Caco-2 (cell line): ENCODE measurements at regions not wholly inside any gene's neighbourhood (a gene's known extent, or its start where the extent isn't known, plus 50 kb on each side); places are given as distances from the start of the nearest gene placed in this dataset.

Source experiments
- BruUV-seq: library from RNA; stranded (reverse); fragments of 400-500 nt; replicated peaks from 2 replicates; lab custom pipeline; 2021; lab: Mats Ljungman, UMichigan
- CTCF ChIA-PET: fragments of 300-600 bp; sonication (Branson Sonifier 250); formaldehyde crosslinking; loops from one replicate; lab custom pipeline; 2022; ENCODE audit warnings: antibody characterized with exemption; lab: Charles Lee
- POLR2A ChIA-PET: fragments of 300-600 bp; sonication (Branson Sonifier 250); formaldehyde crosslinking; loops from one replicate; lab custom pipeline; 2022; ENCODE audit warnings: antibody characterized with exemption; lab: Charles Lee
- DNase-seq, 2 experiments: peaks; one replicate each; pipeline versions ENCODE4 v3.0.0 to v3.0.0-alpha.2; 2020 to 2022
- H3K27me3 ChIP-seq: replicated peaks from 2 replicates; pipeline ENCODE4 v1.6.0; 2011; ENCODE audit warnings: low read length; ENCODE audit not compliant: control insufficient read depth, insufficient read depth
- H3K36me3 ChIP-seq: 2 replicates; pipeline ENCODE4 v1.5.1; 2011; ENCODE audit warnings: low read length; ENCODE audit not compliant: control insufficient read depth, insufficient read depth
- H3K4me1 ChIP-seq: fragments of 250-450 bp; sonication (Bioruptor Pico); 2 replicates; pipeline ENCODE4 v1.5.1; 2020; ENCODE audit warnings: mild to moderate bottlenecking
- H3K4me3 ChIP-seq: 2 replicates; pipeline ENCODE4 v1.5.1; 2011; ENCODE audit warnings: low read depth, mild to moderate bottlenecking, control low read depth, low read length
- H3K9me3 ChIP-seq: fragments of 250-450 bp; sonication (Bioruptor Pico); 2 replicates; pipeline ENCODE4 v1.5.1; 2020; ENCODE audit warnings: mild to moderate bottlenecking, moderate library complexity
- H3K27ac Mint-ChIP-seq: one replicate; pipeline ENCODE4 v1.8.0; 2022; ENCODE audit warnings: mixed read lengths; ENCODE audit not compliant: unreplicated experiment
- H3K27me3 Mint-ChIP-seq: one replicate; pipeline ENCODE4 v1.8.0; 2022; ENCODE audit warnings: mixed read lengths; ENCODE audit not compliant: insufficient read depth, unreplicated experiment
- H3K36me3 Mint-ChIP-seq: one replicate; pipeline ENCODE4 v1.8.0; 2022; ENCODE audit warnings: mild to moderate bottlenecking, mixed read lengths; ENCODE audit not compliant: insufficient read depth, unreplicated experiment
- H3K4me1 Mint-ChIP-seq: one replicate; pipeline ENCODE4 v1.8.0; 2022; ENCODE audit warnings: low read depth, mixed read lengths; ENCODE audit not compliant: unreplicated experiment
- H3K4me3 Mint-ChIP-seq: one replicate; pipeline ENCODE4 v1.8.0; 2022; ENCODE audit warnings: mild to moderate bottlenecking, moderate library complexity, mixed read lengths; ENCODE audit not compliant: unreplicated experiment
- H3K9me3 Mint-ChIP-seq: one replicate; pipeline ENCODE4 v1.8.0; 2022; ENCODE audit warnings: mixed read lengths; ENCODE audit not compliant: unreplicated experiment
- CTCF ChIP-seq, 2 experiments: fragments of 200-600 bp in 1 of 2; IDR thresholded peaks; 1 replicate in 1 of 2; 2 replicates in 1 of 2; pipeline versions ENCODE4 v1.5.1 to v1.8.0; 2011 to 2022; ENCODE audit warnings: antibody characterized with exemption in 1 of 2, control low read depth in 1 of 2, inconsistent platforms in 1 of 2, low read depth in 1 of 2, low read length in 1 of 2, mild to moderate bottlenecking in 1 of 2, moderate library complexity in 1 of 2; ENCODE audit not compliant: insufficient read depth in 1 of 2, severe bottlenecking in 1 of 2, unreplicated experiment in 1 of 2
- intact Hi-C: fragments of 100-400 bp; cut with micrococcal nuclease; formaldehyde crosslinking; loops from one replicate; pipeline ENCODE4 v1.10.0; 2022; ENCODE audit not compliant: unreplicated experiment

GRCh38 chr2:180222644-180223043 lies 215.5 kb upstream of the CWC22 start:
- CTCF ChIA-PET = no interaction called here
- TF ChIP-seq CTCF (IDR thresholded peaks at IDR 0.05; ENCODE audit: insufficient read depth in 1 of 2, low read depth in 1 of 2, low read length in 1 of 2, severe bottlenecking in 1 of 2, unreplicated experiment in 1 of 2) = no peak
- intact Hi-C loops = no loop called here
- Mint-ChIP-seq H3K36me3 (no peaks in the 10 kb centered on the region), H3K4me3 (no peak overlapping the region), H3K27me3 (no peaks in the 10 kb centered on the region), H3K4me1 (no peaks in the 10 kb centered on the region), H3K27ac (no peak overlapping the region), H3K9me3 (no peaks in the 10 kb centered on the region)
- H3K4me1 ChIP-seq = no peaks in the 10 kb centered on the region
- no peaks in the 10 kb centered on the region for H3K27me3 ChIP-seq
- no TSS peak for BruUV-seq
- DNase-seq = no peak
- H3K4me3 ChIP-seq = no peak overlapping the region
- H3K9me3 ChIP-seq = no peaks in the 10 kb centered on the region
- POLR2A ChIA-PET = no interaction called here
- H3K36me3 ChIP-seq = no peaks in the 10 kb centered on the region

GRCh38 chr2:180219491-180219890 lies 212.4 kb upstream of the CWC22 start:
- Mint-ChIP-seq H3K9me3 (no peaks in the 10 kb centered on the region), H3K4me1 (no peaks in the 10 kb centered on the region), H3K27me3 (no peaks in the 10 kb centered on the region), H3K4me3 (no peak overlapping the region), H3K36me3 (no peaks in the 10 kb centered on the region), H3K27ac (no peak overlapping the region)
- BruUV-seq = no TSS peak
- no peaks in the 10 kb centered on the region for H3K4me1 ChIP-seq
- no peak for TF ChIP-seq CTCF (IDR thresholded peaks at IDR 0.05; ENCODE audit: insufficient read depth in 1 of 2, low read depth in 1 of 2, low read length in 1 of 2, severe bottlenecking in 1 of 2, unreplicated experiment in 1 of 2)
- H3K4me3 ChIP-seq = no peak overlapping the region
- no peak for DNase-seq
- POLR2A ChIA-PET = no interaction called here
- intact Hi-C loops = no loop called here
- no peaks in the 10 kb centered on the region for H3K9me3 ChIP-seq
- CTCF ChIA-PET = no interaction called here
- H3K36me3 ChIP-seq = no peaks in the 10 kb centered on the region
- H3K27me3 ChIP-seq = no peaks in the 10 kb centered on the region

GRCh38 chr2:180208841-180209240 lies 201.7 kb upstream of the CWC22 start:
- H3K27me3 Mint-ChIP-seq = no peaks in the 10 kb centered on the region
- H3K9me3 ChIP-seq = no peaks in the 10 kb centered on the region
- no peaks in the 10 kb centered on the region for H3K9me3 Mint-ChIP-seq
- CTCF ChIA-PET = no interaction called here
- H3K36me3 ChIP-seq = no peaks in the 10 kb centered on the region
- no peak for DNase-seq
- H3K4me3 Mint-ChIP-seq = no peak overlapping the region
- H3K27ac Mint-ChIP-seq = no peak overlapping the region
- POLR2A ChIA-PET = no interaction called here
- TF ChIP-seq CTCF (IDR thresholded peaks at IDR 0.05; ENCODE audit: insufficient read depth in 1 of 2, low read depth in 1 of 2, low read length in 1 of 2, severe bottlenecking in 1 of 2, unreplicated experiment in 1 of 2) = no peak
- H3K4me1 Mint-ChIP-seq = no peaks in the 10 kb centered on the region
- no peaks in the 10 kb centered on the region for H3K27me3 ChIP-seq
- no peaks in the 10 kb centered on the region for H3K4me1 ChIP-seq
- intact Hi-C loops = no loop called here
- no peaks in the 10 kb centered on the region for H3K36me3 Mint-ChIP-seq
- no TSS peak for BruUV-seq
- H3K4me3 ChIP-seq = no peak overlapping the region
